Neural cell (in vitro differentiated cells): ENCODE measurements at regions not wholly inside any gene's neighbourhood (a gene's known extent, or its start where the extent isn't known, plus 50 kb on each side); places are given as distances from the start of the nearest gene placed in this dataset.

Source experiments
- H2AFZ ChIP-seq: fragments of 200-600, 300-800 bp; sonication (generic), shearing (Covaris generic); 2 replicates; pipeline ENCODE4 v1.6.0; 2014; ENCODE audit warnings: low read depth, mild to moderate bottlenecking, antibody characterized with exemption, low read length, moderate library complexity
- H3F3A ChIP-seq: fragments of 200-600 bp; shearing (Covaris generic); 2 replicates; pipeline ENCODE4 v1.6.1; 2016; ENCODE audit warnings: mild to moderate bottlenecking, moderate library complexity, mixed read lengths, antibody characterized with exemption, low read length; ENCODE audit not compliant: insufficient read depth, poor library complexity, severe bottlenecking
- H3K27ac ChIP-seq: fragments of 200-600, 300-800 bp; sonication (generic), shearing (Covaris generic); 2 replicates; pipeline ENCODE4 v1.5.1; 2014; ENCODE audit warnings: mild to moderate bottlenecking, low read length, moderate library complexity
- H3K27me3 ChIP-seq: fragments of 300-800, 200-600 bp; sonication (generic), shearing (Covaris generic); 2 replicates; pipeline ENCODE4 v1.6.0; 2014; ENCODE audit warnings: mild to moderate bottlenecking, low read depth, low read length, moderate library complexity; ENCODE audit not compliant: insufficient read depth
- H3K36me3 ChIP-seq: fragments of 300-800, 200-600 bp; sonication (generic), shearing (Covaris generic); 2 replicates; pipeline ENCODE4 v1.5.1; 2014; ENCODE audit warnings: mild to moderate bottlenecking, antibody characterized with exemption, low read length, moderate library complexity; ENCODE audit not compliant: insufficient read depth
- H3K4me2 ChIP-seq: fragments of 300-800, 200-600 bp; sonication (generic), shearing (Covaris generic); 2 replicates; pipeline ENCODE4 v1.6.0; 2014; ENCODE audit warnings: mild to moderate bottlenecking, low read length
- H3K4me3 ChIP-seq: fragments of 300-800, 200-600 bp; sonication (generic), shearing (Covaris generic); 2 replicates; pipeline ENCODE4 v1.5.1; 2014; ENCODE audit warnings: mild to moderate bottlenecking, low read length, moderate library complexity
- H3K79me2 ChIP-seq: fragments of 200-600 bp; shearing (Covaris generic); replicated peaks from 2 replicates; pipeline ENCODE4 v1.6.0; 2014; ENCODE audit warnings: mild to moderate bottlenecking, low read length, moderate library complexity; ENCODE audit not compliant: insufficient read depth
- H3K9ac ChIP-seq: fragments of 300-800, 200-600 bp; sonication (generic), shearing (Covaris generic); 2 replicates; pipeline ENCODE4 v1.6.1; 2016; ENCODE audit warnings: mild to moderate bottlenecking, low read length, mixed read lengths
- H3K9me2 ChIP-seq: fragments of 200-600 bp; shearing (Covaris generic); 2 replicates; pipeline ENCODE4 v1.6.1; 2016; ENCODE audit warnings: mild to moderate bottlenecking, low read length, mixed read lengths; ENCODE audit not compliant: insufficient read depth
- H3K9me3 ChIP-seq: fragments of 200-600, 300-800 bp; sonication (generic), shearing (Covaris generic); 2 replicates; pipeline ENCODE4 v1.6.1; 2016; ENCODE audit warnings: mild to moderate bottlenecking, mixed run types, low read length, moderate library complexity, mixed read lengths
- H4K20me1 ChIP-seq: fragments of 200-600 bp; shearing (Covaris generic); 2 replicates; pipeline ENCODE4 v1.6.1; 2016; ENCODE audit warnings: mild to moderate bottlenecking, mixed run types; ENCODE audit not compliant: insufficient read depth
- CTCF ChIP-seq: fragments of 450-650 bp; IDR thresholded peaks from 2 replicates; pipeline ENCODE4 v1.5.1; 2014; ENCODE audit warnings: antibody characterized with exemption, mild to moderate bottlenecking, moderate library complexity; ENCODE audit not compliant: poor library complexity, severe bottlenecking
- EP300 ChIP-seq: fragments of 450-650 bp; conservative IDR thresholded peaks from 2 replicates; pipeline ENCODE4 v1.6.1; 2014; ENCODE audit warnings: antibody characterized with exemption, mild to moderate bottlenecking, moderate library complexity; ENCODE audit not compliant: poor library complexity, severe bottlenecking
- EZH2 ChIP-seq: fragments of 200-600, 300-800 bp; shearing (Covaris generic), sonication (generic); IDR thresholded peaks from 2 replicates; pipeline ENCODE4 v1.6.1; 2014; ENCODE audit warnings: antibody characterized with exemption, low read length, borderline replicate concordance, mild to moderate bottlenecking; ENCODE audit not compliant: insufficient read depth, poor library complexity, severe bottlenecking
- MXI1 ChIP-seq: fragments of 450-650 bp; conservative IDR thresholded peaks from 2 replicates; pipeline ENCODE4 v1.6.1; 2014; ENCODE audit warnings: antibody characterized with exemption, mild to moderate bottlenecking; ENCODE audit not compliant: poor library complexity, severe bottlenecking
- POLR2AphosphoS5 ChIP-seq: IDR thresholded peaks from 2 replicates; pipeline ENCODE4 v1.6.1; 2012
- RAD21 ChIP-seq: fragments of 450-650 bp; conservative IDR thresholded peaks from 2 replicates; pipeline ENCODE4 v1.6.1; 2014; ENCODE audit warnings: antibody characterized with exemption, mild to moderate bottlenecking, moderate library complexity
- REST ChIP-seq: IDR thresholded peaks from 2 replicates; pipeline ENCODE4 v1.6.1; 2012; ENCODE audit warnings: borderline replicate concordance
- SMC3 ChIP-seq: fragments of 450-650 bp; conservative IDR thresholded peaks from 2 replicates; pipeline ENCODE4 v1.6.1; 2014; ENCODE audit warnings: antibody characterized with exemption, mild to moderate bottlenecking, moderate library complexity; ENCODE audit not compliant: poor library complexity
- TAF1 ChIP-seq: IDR thresholded peaks from 2 replicates; pipeline ENCODE4 v1.6.1; 2012; ENCODE audit warnings: low read depth

- no peak overlapping the region for H3K4me2 ChIP-seq
- H3K9ac ChIP-seq: no peak overlapping the region
- no peaks in the 10 kb centered on the region for H3K36me3 ChIP-seq
- H4K20me1 ChIP-seq: no peaks in the 10 kb centered on the region
- TF ChIP-seq EP300 (no peak), MXI1 (no peak), TAF1 (no peak), RAD21 (no peak), EZH2 (no peak)
- H3F3A ChIP-seq: no peaks in the 10 kb centered on the region
- no peaks in the 10 kb centered on the region for H3K79me2 ChIP-seq
- H3K9me2 ChIP-seq: no peaks in the 10 kb centered on the region
- no peak overlapping the region for H3K27ac ChIP-seq
- no peak overlapping the region for H2AFZ ChIP-seq
- H3K4me3 ChIP-seq: no peak overlapping the region
- H3K9me3 ChIP-seq: no peaks in the 10 kb centered on the region
- no peaks in the 10 kb centered on the region for H3K27me3 ChIP-seq
Observed at GRCh38 chr6:8830794-8831193, 395.4 kb upstream of the SLC35B3 start.

DNA sequence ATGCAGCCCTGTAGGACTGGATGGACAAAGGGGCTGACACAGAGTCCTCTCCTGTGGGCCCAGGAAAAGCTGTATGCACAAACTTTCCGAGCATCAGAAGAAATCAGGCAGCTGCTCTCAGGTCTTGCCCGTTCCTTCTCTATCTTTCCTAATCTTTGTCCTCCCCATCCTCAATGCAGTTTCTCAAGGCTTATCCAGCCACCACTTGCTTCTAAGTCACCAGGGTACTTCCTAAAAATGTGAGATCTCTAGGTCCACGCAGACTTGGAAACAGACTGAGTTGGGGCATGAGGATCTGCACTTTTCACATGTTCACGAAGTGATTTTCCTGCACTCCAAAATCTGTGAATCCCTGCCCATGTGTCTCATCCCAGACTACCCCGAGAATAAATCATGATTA is 394.5 kb upstream of the SLC35B3 start:
- Histone ChIP-seq H3K9me2 (no peaks in the 10 kb centered on the region), H3K27ac (no peak overlapping the region), H3K9ac (no peak overlapping the region), H4K20me1 (no peaks in the 10 kb centered on the region), H3K9me3 (no peaks in the 10 kb centered on the region), H3K27me3 (no peaks in the 10 kb centered on the region), H3K79me2 (no peaks in the 10 kb centered on the region), H3K4me2 (no peak overlapping the region), H2AFZ (no peak overlapping the region), H3F3A (no peaks in the 10 kb centered on the region), H3K36me3 (no peaks in the 10 kb centered on the region), H3K4me3 (no peak overlapping the region)
- TF ChIP-seq SMC3 (no peak), EP300 (no peak), EZH2 (no peak), TAF1 (no peak), REST (no peak), CTCF (no peak), POLR2AphosphoS5 (no peak), MXI1 (no peak), RAD21 (no peak)

- no peaks in the 10 kb centered on the region for H3F3A ChIP-seq
- no peaks in the 10 kb centered on the region for H4K20me1 ChIP-seq
- no peaks in the 10 kb centered on the region for H3K27me3 ChIP-seq
- no peaks in the 10 kb centered on the region for H3K9me2 ChIP-seq
- H2AFZ ChIP-seq: no peak overlapping the region
- H3K27ac ChIP-seq: no peak overlapping the region
- TF ChIP-seq CTCF (no peak), TAF1 (no peak), EP300 (no peak), RAD21 (no peak), SMC3 (no peak), EZH2 (no peak), MXI1 (no peak), POLR2AphosphoS5 (no peak), REST (no peak)
- no peaks in the 10 kb centered on the region for H3K36me3 ChIP-seq
- H3K9me3 ChIP-seq: no peaks in the 10 kb centered on the region
- H3K4me2 ChIP-seq: no peak overlapping the region
- H3K4me3 ChIP-seq: no peak overlapping the region
- H3K79me2 ChIP-seq: no peaks in the 10 kb centered on the region
- no peak overlapping the region for H3K9ac ChIP-seq
Observed at GRCh38 chr6:8829296-8829695, 394.0 kb upstream of the SLC35B3 start.
